ENCODE measurements at regions not wholly inside any gene's neighbourhood (a gene's known extent, or its start where the extent isn't known, plus 50 kb on each side); places are given as distances from the start of the nearest gene placed in this dataset.
"Not testable (repeated sequence)": the region's sequence is repeated elsewhere in the genome, so short reads cannot be mapped to it uniquely, and the experiment has no call there.

DNA sequence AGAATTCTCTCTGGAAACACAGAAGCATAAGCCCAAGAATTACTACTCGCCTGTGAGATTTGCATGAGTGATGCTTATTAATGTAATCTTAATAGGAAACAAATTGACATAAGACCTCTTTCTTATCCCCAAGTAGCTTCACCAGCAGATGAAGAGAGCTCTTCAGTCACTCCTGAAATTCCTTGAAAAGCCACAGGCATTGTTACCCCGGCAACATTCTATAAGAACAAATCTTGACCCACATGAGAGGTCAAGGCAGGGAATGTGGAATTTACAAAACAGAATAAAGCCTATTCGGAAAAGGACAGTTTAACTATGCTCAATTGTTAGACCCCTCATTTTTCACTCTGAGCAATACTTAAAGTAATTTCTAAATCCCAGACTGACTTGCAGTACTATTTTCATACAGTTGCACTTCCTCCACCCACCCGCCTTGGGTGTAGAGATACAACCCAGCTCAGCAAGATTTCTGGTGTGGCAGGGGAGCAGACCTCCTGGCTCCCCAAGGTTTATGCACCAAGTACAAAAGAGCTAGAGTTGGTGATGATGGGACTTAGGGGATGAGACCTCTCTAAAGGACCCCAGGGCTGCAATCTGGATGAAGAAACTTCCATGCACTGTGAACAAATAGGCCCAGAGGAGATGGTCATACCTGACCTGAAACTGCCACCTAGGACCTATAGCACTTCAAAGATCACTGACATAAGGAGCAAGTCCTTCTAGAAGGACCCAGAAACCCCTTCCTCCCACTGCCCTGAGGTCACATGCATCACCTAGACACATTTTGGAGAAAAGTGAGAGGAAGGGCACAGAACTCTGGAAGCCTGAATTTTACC lies 242.1 kb downstream of the ZNF608 start:
- DNase-seq = no peak

DNA sequence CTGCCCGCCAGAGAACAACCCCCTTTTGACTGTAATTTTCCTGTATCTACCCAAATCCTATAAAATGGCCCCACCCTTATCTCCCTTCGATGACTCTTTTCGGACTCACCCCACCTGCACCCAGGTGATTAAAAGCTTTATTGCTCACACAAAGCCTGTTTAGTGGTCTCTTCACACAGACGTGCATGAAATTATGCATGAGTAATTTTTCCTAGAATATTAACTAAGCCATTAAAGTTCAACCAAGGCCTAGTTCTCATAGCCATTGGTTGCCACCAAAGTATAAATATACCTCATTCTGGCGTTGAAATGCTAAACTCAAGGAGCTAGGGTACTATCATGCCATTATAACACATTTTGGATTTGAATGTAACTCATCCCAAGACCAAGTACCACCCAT lies 243.9 kb downstream of the ZNF608 start:
- no peak for DNase-seq

DNA sequence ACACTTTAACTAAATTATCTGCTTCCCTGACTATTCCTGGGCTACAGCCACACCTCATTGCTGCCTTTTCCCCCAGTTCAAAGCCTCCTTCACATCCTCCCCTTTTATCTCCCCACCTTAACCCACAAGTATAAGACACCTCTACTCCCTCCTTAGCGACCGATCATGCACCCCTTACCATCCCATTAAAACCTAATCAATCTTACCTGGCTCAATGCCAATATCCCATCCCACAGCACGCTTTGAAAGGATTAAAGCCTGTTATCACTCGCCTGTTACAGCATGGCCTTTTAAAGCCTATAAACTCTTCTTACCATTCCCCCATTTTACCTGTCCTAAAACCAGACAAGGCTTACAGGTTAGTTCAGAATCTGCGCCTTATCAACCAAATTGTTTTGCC lies 246.6 kb downstream of the ZNF608 start:
- not testable (repeated sequence) for DNase-seq

DNA sequence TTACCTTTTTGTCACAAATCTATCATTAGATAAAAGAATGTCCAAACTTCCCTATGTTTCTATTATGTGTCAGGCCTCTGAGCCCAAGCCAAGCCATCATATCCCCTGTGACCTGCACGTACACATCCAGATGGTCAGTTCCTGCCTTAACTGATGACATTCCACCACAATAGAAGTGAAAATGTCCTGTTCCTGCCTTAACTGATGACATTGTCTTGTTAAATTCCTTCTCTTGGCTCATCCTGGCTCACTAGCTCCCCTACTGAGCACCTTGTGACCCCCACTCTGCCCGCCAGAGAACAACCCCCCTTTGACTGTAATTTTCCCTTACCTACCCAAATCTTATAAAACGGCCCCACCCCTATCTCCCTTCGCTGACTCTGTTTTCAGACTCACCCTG lies 249.5 kb downstream of the ZNF608 start:
- not testable (repeated sequence) for DNase-seq

DNA sequence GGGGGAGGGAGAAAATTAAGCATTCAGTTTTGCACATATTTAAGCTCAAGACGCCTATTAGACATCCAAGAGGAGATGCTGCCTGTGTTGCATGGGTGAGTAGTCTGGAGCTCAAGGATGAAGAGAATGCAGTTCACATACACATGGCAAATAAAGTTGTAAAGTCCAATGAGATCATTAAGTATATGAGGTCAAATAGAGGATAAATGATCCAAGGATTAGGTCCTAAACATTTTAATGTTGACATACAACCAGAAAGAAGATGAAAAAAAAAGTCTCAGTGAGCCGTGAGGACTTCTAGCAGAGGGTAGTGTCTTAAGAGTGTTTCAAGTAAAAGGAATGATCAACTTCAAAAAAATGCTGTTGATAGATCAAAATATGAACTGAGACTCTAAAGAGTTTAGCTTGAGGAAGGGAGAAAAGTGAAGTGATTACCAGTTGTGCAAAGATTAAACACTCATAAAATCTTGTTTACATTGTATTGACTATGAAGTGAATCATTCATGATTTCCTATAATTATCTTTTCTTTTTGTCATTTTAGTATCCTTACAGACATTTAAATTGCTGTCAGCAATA lies 251.8 kb downstream of the ZNF608 start:
- DNase-seq = no peak

DNA sequence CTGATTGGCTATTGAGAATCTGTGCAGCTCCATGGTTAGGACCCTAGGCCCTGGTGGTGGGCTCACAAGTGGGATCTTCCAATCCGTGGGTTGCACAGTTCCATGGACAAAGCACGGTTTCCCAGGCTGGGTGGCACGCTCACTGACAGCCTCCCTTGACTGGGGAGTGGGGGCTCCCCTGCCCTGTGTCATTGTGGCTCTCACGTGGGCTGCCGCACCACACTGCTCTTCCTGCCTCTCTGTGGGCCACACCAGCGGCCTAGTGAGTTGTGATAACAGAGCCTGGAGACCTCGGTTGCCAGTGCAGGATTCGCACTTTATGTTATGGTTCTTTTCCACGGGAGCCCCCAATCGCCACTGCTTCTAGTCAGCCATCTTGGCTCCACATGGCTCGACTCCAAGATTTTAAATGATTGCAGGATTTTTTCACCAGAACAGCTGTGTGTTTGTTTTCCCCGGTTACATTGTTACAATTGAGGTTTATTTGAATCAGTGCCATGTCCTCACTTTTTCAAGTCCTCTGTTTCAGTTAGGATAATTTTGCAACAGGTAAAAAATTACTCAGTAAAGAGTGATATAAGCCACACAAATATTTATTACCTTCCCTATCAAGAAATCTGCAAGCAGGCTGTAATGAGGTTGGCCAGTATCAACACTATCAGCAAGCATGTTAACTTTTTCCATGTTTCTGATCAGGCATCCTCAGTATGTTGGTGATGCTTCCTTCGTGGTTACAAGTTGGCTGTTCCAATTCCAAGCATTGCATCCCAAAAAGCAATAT lies 253.8 kb downstream of the ZNF608 start:
- no peak for DNase-seq

DNA sequence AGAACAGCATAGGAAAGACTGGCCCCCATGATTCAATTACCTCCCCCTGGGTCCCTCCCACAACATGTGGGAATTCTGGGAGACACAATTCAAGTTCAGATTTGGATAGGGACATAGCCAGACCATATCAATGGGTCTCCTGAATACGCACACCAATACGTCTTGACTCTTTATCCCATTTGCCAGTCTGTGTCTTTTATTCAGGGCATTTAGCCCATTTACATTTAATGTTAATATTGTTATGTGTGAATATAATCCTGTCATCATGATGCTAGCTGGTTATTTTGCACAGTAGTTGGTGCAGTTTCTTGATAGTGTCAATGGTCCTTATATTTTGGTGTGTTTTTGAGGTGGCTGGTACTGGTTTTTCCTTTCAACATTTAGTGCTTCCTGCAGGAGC lies 256.1 kb downstream of the ZNF608 start:
- DNase-seq = not testable (repeated sequence)

DNA sequence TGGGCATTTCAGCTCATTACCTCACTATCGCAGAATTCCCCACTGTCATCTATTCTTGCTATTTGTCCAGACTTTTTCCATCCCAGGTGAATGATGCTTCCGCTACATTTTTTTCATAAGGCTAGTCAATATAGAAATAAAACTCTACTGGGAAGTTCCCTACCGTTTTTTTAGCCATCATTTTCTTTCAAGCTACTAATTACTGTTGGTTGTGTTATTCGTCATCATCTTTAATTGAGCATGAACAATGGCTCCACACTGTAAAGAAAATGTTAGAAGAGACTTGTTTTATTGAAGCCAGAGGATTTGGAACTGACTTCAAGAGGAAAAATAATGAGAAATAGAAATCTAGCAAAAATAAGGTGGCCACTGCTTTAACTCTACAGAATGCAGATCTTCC lies 265.0 kb downstream of the ZNF608 start:
- DNase-seq = no peak

DNA sequence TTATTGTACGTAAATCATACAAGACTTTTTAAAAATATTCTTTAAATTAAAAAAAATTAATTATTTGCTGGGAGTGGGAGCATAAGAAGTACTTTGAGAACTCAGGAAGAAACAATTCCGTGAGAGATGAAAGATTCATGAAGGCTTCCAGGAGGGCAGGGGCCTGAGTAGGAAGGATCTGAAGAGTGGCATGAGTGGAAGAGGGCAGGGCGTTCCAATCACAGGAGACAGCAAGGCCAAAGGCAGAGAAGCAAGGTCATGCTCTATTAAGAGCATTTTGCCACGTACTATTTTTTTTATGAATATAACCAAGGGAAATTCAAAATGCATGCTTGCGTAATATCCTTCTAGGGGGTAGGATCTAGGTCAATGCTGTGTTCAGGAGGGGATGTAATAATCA lies 265.5 kb downstream of the ZNF608 start:
- no peak for DNase-seq

DNA sequence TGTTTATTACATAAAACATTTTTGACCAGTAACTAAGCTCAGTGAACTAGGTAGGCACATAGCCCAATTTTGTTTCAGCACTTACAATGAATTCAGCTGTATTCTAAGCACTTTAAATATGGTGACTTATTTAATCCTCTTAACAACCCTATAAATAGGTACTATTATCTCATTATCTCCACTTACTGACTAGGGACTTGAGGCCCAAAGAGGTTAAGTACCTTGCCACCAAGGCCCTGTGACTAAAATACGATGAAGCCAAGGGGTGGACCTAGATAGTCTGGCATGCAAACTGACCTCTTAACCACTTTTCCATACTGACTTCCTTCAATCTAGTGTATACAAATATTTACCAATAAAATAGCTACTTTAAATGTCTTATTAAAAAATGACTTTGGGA lies 266.4 kb downstream of the ZNF608 start:
- DNase-seq = no peak

DNA sequence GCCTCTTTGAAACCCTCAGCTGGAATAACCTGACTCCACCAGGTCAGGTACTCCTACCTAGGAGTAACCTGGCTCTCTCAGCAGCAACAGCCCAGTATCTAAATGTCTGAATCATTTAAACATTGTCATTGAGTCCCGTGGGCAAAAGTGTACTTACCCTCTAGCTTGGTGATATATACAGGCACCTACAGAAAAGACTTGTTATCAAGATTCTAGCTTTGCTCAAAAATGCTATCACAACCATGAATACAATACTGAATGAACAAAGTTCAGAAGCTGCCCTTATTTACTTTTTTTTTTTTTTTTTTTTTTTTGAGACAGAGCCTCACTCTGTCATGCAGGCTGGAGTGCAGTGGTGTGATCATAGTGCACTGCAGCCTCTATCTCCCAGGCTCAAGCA lies 268.2 kb downstream of the ZNF608 start:
- no peak for DNase-seq

DNA sequence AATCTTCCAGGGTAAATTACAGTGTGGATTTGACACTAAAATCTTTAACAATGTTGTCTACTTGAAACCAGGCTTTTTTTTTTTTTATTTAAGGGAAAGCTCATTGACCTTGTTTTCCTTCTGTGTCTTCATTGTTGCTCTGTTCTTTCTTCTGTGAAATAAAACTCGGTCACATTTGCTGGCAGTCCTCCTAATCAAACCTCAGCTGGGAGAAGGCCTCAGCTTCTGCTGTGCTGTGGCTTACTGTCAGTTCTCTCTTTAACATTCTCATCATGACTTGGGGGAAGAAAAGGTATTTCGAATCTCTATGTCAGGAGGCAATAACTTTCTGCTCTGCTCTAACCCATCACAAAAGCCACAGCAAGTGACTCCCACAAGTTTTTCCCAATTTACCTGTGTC lies 268.9 kb downstream of the ZNF608 start:
- no peak for DNase-seq

DNA sequence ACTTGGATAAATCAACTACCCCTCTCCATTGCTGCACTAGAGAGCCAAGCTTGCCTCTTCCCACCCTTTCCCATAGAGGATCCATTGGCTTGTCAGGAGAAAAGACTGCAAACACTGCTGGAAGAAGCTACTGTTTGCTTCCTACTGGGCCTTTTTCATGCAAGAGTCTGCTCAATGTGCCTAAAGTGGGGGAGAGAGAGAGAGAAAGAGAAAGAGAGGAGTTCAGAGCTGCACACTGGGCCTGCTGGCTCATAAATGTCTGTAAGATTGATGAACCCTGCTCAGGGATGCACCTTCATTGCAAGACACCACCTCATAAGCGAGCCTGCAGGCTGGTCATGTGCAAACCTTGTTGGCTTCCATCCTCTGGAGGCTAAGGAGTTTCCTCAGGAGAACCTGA lies 269.4 kb downstream of the ZNF608 start:
- DNase-seq = no peak

DNA sequence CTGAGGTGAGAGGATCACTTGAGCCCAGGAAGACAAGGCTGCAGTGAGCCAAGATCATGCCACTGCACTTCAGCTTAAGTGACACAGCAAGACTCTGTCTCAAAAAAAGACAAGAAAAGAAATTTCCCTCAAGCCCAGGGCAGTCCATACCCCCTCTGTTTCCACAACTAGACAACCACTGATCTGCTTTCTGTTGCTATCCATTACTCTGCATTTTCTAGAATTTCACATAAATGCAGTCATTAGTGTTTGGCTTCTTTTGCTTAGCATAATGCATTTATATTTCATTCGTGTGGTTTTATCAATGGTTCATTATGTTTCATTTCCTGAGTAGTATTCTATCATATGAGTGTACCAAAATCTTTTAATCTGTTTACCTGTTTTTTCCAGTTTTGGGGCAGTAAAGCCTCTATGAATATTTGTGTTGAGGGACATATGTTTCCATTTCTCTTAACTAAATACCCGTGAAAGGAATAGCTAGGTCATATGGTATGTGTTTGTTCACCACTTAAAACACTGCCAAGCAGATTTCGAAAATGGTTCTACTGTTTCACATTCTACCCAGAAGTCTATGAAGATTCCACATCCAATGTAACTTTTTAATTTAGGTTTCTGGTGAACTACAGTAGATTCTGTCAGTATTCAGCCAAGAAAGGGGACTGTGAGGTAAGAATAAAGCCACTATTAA lies 271.8 kb downstream of the ZNF608 start:
- DNase-seq = no peak

DNA sequence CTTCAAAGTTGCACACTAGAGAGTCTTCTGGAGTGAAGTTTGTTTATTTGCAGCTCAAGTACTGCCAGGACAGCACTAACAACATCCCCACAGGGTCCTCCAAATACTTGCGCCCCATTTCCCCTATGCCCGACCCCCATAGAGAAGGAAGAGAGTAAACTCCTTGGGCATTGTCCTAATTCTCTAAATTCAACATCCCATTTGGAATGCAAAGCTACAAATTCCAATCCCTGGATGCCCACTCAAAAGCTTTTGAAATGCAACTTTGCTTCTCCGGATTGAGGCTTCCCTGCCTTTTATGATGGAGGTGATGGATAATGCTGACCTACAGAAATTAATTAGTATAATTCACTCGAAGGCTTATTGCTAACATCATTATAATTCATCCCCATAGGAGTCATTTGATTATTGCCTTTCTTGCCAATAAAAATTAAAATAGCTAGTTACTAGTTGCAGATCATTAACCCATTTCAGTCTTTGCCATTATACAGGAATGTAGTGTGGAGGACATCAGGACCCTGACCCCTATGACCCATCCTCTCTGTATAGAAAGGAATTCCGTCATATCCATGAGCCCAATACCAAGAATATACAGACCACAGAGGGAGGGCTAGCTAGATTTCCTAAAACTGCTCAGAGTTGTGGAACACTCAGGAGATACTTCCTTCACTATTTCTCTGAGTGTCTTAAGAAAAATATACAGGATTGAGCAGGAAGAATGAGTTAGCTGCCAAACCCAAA lies 277.6 kb downstream of the ZNF608 start:
- no peak for DNase-seq

DNA sequence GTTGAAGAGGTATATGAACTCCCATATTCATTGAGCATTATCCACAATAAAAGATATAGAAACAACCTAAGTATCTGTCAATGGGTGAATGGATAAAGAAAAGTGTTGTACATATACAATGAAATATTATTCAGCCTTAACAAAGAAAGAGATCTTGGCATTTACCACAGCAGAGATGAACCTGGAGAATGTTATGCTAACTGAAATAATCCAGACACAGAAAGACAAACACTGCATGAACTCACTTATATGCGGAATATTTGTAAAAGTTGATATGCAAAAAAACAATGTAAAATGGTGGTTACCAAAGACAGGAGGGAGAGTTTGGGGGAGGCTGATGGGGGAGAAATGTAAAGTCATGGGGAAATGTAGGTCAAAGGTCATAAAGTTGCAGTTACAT lies 278.7 kb downstream of the ZNF608 start:
- no peak for DNase-seq

DNA sequence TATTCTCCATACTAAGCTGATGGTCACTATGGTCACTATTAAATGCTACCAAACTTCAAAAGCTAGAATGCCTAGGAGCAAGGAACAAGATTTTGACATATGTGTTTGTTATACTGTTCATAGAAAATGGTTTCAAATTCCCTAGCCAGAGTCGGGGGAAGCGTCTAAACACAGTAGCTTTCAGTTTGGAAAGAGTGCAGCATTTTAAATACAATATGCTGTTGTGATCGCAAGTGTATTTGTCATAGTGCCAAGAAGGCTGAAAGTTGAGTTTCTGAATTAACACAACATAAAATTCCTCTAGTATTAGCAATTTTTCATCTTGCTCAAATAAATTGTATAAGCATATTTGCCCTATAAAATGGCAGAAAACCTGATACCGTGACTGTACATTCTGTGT lies 280.4 kb downstream of the ZNF608 start:
- no peak for DNase-seq

DNA sequence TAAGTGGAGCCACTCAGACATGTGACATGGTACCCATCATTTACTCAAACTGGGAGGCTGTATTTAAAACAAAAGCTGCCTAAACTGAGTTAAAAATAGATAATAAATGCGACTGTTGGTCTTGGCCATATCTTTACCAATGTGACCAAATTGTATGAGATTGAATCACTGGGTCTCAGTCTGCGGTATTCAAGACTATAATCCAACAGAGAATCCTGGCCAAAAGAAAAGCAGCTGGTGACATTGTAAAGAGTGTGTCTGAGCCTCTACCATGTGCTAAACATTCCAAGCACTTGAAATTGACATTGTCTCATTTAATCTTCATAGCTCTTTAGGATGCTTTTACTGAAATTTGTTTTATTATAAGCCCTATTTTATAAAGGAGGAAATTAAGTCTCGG lies 282.6 kb downstream of the ZNF608 start:
- DNase-seq = no peak

DNA sequence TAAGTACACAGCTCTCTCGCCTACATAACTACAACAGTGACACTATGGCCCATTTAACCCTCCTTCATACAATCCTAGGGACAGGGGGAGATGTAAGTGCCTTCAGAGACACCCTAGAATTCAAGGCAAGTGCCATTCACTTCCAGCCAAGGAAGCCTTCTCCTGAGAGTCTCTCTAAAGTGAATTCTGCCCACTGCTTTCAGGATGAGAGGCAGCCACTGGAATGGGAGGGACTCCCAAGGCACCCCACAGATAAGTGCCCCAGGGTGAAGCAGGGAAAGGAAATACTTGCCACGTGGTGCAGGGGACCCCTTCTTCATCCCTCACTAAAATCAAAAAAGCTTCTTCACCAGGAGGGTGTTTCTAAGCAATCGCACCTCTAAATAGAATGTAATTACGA lies 283.7 kb downstream of the ZNF608 start:
- DNase-seq = no peak

DNA sequence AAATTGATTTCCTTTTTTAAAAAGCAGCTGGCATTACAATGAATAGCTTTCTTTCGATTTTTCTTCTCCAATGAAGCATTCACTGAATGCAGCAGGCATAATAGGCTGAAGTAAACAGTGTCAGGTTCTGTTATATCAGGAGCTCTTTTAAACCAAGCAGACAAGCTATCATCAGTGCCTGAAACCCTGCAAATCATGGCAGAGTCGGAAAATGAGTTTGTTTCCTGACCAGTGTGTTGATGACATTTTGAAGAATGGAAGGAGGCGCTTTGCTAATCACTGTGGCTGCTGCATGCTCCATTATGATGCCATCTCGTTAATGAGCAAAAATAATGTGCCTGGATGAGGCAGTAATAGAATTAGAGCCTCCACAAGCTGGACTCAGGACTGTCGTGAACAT lies 284.5 kb downstream of the ZNF608 start:
- DNase-seq = no peak

DNA sequence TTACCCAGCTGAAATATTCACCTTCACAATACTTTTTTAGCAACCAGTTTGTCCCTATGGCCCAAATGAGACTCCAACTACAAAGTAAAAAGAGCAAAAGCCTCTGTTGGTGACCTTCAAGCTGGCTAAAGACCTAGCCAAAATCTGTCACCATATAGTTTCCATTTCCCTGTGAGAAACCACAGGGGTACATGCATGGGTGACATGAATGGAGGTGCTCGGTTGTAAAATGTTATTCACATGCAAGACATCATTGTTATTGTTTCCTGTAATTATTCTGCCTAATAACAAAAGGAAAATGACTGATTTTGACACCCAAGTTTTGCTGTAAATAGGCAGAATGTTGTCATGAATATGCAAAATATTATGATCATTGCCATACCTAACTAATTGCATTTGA lies 285.3 kb downstream of the ZNF608 start:
- DNase-seq = no peak

DNA sequence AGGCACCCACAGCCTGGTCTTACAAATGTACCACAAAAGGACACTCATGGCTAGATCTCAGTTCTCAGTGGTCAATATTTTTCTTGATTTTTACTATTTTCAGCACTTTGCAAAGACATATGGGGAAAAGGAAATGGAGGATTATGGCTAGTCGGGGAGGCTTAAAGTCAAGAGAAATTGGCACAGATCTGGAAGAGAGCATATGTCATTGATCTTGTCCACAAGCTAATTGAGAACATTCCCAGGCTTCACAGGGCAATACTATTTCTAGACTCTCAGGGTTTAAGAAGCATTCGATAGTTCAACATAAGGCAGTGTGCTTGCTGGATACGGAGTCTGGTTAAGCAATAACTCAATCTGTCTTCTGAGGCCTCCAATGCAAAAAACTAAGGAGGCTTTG lies 285.8 kb downstream of the ZNF608 start:
- DNase-seq = no peak

DNA sequence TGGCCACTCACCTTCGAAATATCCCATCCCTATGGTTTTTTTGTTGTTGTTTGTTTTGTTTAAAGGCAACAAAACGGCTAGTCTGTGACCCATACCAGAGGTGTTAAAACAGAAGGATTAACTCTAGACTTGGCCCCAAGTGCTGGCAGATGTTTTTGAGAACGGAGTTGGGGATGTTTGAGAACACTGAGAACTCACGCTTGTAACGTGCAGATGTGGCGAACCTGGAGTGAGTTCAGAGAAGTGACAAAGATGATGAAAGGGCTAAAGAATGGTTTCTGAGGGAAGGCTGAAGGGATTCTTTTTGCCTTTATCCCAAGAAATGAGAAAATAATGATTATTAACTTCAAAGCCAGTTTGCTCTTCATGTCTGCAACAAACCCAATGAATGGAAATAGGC lies 286.5 kb downstream of the ZNF608 start:
- DNase-seq = no peak

Measured in right forelimb (tissue), 1 donor.